ENCODE measurements at regions not wholly inside any gene's neighbourhood (a gene's known extent, or its start where the extent isn't known, plus 50 kb on each side); places are given as distances from the start of the nearest gene placed in this dataset.

GRCh38 chr3:159789742-159790635 is 198.6 kb upstream of the IL12A start:
- CTCF ChIA-PET (ENCODE audit: unreplicated experiment): no interaction called here
- no peak overlapping the region for H3K4me2 ChIP-seq (ENCODE audit: low read length)
- DNase-seq (ENCODE audit: low spot score): no peak

DNA sequence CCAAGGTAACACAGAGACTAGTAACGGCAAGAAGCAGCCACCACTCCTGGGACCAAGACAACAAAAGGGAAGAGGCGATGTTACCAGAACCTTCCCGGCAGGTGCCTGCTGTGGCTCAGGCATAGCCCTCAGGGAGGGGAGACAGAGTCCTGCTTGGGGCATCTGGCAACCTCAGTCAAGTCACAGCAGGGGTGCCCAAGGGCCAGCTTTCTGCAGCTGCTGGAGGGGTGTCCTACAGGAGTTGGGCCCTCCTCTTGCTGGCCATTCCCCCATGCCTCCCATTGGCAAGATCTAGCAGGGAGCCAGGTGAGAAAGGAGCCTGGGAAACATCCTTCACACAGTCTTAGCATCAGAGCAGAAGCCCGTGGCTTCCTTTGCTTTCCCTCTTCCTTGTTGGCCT is 197.3 kb upstream of the IL12A start:
- H3K4me1 ChIP-seq (ENCODE audit: insufficient read depth, low read length, poor library complexity, severe bottlenecking): no peaks in the 10 kb centered on the region
- no peaks in the 10 kb centered on the region for H3K9me2 ChIP-seq (ENCODE audit: insufficient read depth, low read length)
- no peaks in the 10 kb centered on the region for H4K20me1 ChIP-seq (ENCODE audit: insufficient read depth, low read length)
- ChIA-PET POLR2A (no interaction called here), CTCF (ENCODE audit: unreplicated experiment) (no interaction called here)
- H3K4me2 ChIP-seq (ENCODE audit: low read length): no peak overlapping the region
- no peaks in the 10 kb centered on the region for H3K9me3 ChIP-seq (ENCODE audit: low read length)
- no peaks in the 10 kb centered on the region for H3K36me3 ChIP-seq (ENCODE audit: insufficient read depth, low read length)
- no TSS peak for BruUV-seq (replicated peaks)
- no peak overlapping the region for H3K27ac ChIP-seq (ENCODE audit: low read depth, low read length, poor library complexity, severe bottlenecking)
- no peak overlapping the region for H2AFZ ChIP-seq (ENCODE audit: low read length)
- DNase-seq (ENCODE audit: low spot score): no peak
- H3K79me2 ChIP-seq (ENCODE audit: insufficient read depth, low read depth, low read length): no peaks in the 10 kb centered on the region
- TF ChIP-seq, protein P1, sequence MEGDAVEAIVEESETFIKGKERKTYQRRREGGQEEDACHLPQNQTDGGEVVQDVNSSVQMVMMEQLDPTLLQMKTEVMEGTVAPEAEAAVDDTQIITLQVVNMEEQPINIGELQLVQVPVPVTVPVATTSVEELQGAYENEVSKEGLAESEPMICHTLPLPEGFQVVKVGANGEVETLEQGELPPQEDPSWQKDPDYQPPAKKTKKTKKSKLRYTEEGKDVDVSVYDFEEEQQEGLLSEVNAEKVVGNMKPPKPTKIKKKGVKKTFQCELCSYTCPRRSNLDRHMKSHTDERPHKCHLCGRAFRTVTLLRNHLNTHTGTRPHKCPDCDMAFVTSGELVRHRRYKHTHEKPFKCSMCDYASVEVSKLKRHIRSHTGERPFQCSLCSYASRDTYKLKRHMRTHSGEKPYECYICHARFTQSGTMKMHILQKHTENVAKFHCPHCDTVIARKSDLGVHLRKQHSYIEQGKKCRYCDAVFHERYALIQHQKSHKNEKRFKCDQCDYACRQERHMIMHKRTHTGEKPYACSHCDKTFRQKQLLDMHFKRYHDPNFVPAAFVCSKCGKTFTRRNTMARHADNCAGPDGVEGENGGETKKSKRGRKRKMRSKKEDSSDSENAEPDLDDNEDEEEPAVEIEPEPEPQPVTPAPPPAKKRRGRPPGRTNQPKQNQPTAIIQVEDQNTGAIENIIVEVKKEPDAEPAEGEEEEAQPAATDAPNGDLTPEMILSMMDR (conservative IDR thresholded peaks at IDR 0.05; ENCODE audit: low read length): no peak
- no peak for TF ChIP-seq EZH2phosphoT487 (IDR thresholded peaks at IDR 0.05; ENCODE audit: borderline replicate concordance, low read depth, low read length)
- intact Hi-C loops (cut with micrococcal nuclease; ENCODE audit: unreplicated experiment): no loop called here
- H3K4me3 ChIP-seq (ENCODE audit: low read depth, low read length, poor library complexity, severe bottlenecking): no peak overlapping the region

More at GRCh38 chr3:159789742-159790635, 198.6 kb upstream of the IL12A start:
- TF ChIP-seq EZH2phosphoT487 (IDR thresholded peaks at IDR 0.05; ENCODE audit: borderline replicate concordance, low read depth, low read length): no peak
- TF ChIP-seq, protein P1 (conservative IDR thresholded peaks at IDR 0.05; ENCODE audit: low read length): no peak
- Histone ChIP-seq H3K4me3 (ENCODE audit: low read depth, low read length, poor library complexity, severe bottlenecking) (no peak overlapping the region), H3K36me3 (ENCODE audit: insufficient read depth, low read length) (no peaks in the 10 kb centered on the region), H2AFZ (ENCODE audit: low read length) (no peak overlapping the region), H3K27ac (ENCODE audit: low read depth, low read length, poor library complexity, severe bottlenecking) (no peak overlapping the region), H3K9me3 (ENCODE audit: low read length) (no peaks in the 10 kb centered on the region), H3K4me1 (ENCODE audit: insufficient read depth, low read length, poor library complexity, severe bottlenecking) (no peaks in the 10 kb centered on the region), H4K20me1 (ENCODE audit: insufficient read depth, low read length) (no peaks in the 10 kb centered on the region), H3K9me2 (ENCODE audit: insufficient read depth, low read length) (no peaks in the 10 kb centered on the region), H3K79me2 (ENCODE audit: insufficient read depth, low read depth, low read length) (no peaks in the 10 kb centered on the region)
- intact Hi-C loops (cut with micrococcal nuclease; ENCODE audit: unreplicated experiment): no loop called here
- POLR2A ChIA-PET: interaction anchor here (0.6 kb wide), 1 partner anchor 271 kb away, joined by 3 read pairs; no protein-coding TSS in a partner anchor
- BruUV-seq (replicated peaks): no TSS peak

- Histone ChIP-seq H3K4me2 (ENCODE audit: low read length) (no peak overlapping the region), H3K27ac (ENCODE audit: low read depth, low read length, poor library complexity, severe bottlenecking) (no peak overlapping the region), H2AFZ (ENCODE audit: low read length) (no peak overlapping the region), H3K4me1 (ENCODE audit: insufficient read depth, low read length, poor library complexity, severe bottlenecking) (no peaks in the 10 kb centered on the region), H3K36me3 (ENCODE audit: insufficient read depth, low read length) (no peaks in the 10 kb centered on the region), H4K20me1 (ENCODE audit: insufficient read depth, low read length) (no peaks in the 10 kb centered on the region), H3K79me2 (ENCODE audit: insufficient read depth, low read depth, low read length) (no peaks in the 10 kb centered on the region), H3K9me3 (ENCODE audit: low read length) (no peaks in the 10 kb centered on the region), H3K9me2 (ENCODE audit: insufficient read depth, low read length) (no peaks in the 10 kb centered on the region), H3K4me3 (ENCODE audit: low read depth, low read length, poor library complexity, severe bottlenecking) (no peak overlapping the region)
- no peak for TF ChIP-seq EZH2phosphoT487 (IDR thresholded peaks at IDR 0.05; ENCODE audit: borderline replicate concordance, low read depth, low read length)
- TF ChIP-seq, protein P1 (conservative IDR thresholded peaks at IDR 0.05; ENCODE audit: low read length): no peak
- DNase-seq (ENCODE audit: low spot score): no peak
- ChIA-PET POLR2A (interaction anchor here (0.5 kb wide), 1 partner anchor 1577 kb away, joined by 10 read pairs; no protein-coding TSS in a partner anchor), CTCF (ENCODE audit: unreplicated experiment) (no interaction called here)
- intact Hi-C loops (cut with micrococcal nuclease; ENCODE audit: unreplicated experiment): no loop called here
- no TSS peak for BruUV-seq (replicated peaks)
These were observed 196.6 kb upstream of the IL12A start for GRCh38 chr3:159792070-159792469.

All from OCI-LY7 (cell line).